Neuronal stem cell (in vitro differentiated cells): ENCODE measurements at regions not wholly inside any gene's neighbourhood (a gene's known extent, or its start where the extent isn't known, plus 50 kb on each side); places are given as distances from the start of the nearest gene placed in this dataset.

Experiments
- DNase-seq: peaks from one replicate; pipeline ENCODE4 v3.0.0-alpha.2; 2013; ENCODE audit warnings: low spot score
- H2AFZ ChIP-seq: one replicate; pipeline ENCODE4 v1.6.1; 2013; ENCODE audit warnings: mild to moderate bottlenecking, low read length, inconsistent platforms
- H2AK5ac ChIP-seq: 2 replicates; pipeline ENCODE4 v1.6.1; 2013; ENCODE audit warnings: low read depth, mild to moderate bottlenecking, inconsistent platforms, low read length, moderate library complexity, mixed read lengths
- H2BK120ac ChIP-seq: 2 replicates; pipeline ENCODE4 v1.6.1; 2013; ENCODE audit warnings: low read depth, mild to moderate bottlenecking, inconsistent platforms, low read length, moderate library complexity, mixed read lengths
- H2BK12ac ChIP-seq: one replicate; pipeline ENCODE4 v1.6.1; 2013; ENCODE audit warnings: low read length, inconsistent platforms
- H2BK15ac ChIP-seq: 2 replicates; pipeline ENCODE4 v1.6.1; 2013; ENCODE audit warnings: mild to moderate bottlenecking, low read length, inconsistent platforms, mixed read lengths
- H2BK5ac ChIP-seq: one replicate; pipeline ENCODE4 v1.6.1; 2013; ENCODE audit warnings: inconsistent platforms, mild to moderate bottlenecking, low read length, moderate library complexity
- H3K14ac ChIP-seq: one replicate; pipeline ENCODE4 v1.6.1; 2013; ENCODE audit warnings: low read length, inconsistent platforms
- H3K18ac ChIP-seq: 2 replicates; pipeline ENCODE4 v1.6.1; 2013; ENCODE audit warnings: low read length, inconsistent platforms
- H3K23ac ChIP-seq: 2 replicates; pipeline ENCODE4 v1.6.1; 2013; ENCODE audit warnings: low read depth, mild to moderate bottlenecking, mixed read lengths, low read length, inconsistent platforms; ENCODE audit not compliant: poor library complexity
- H3K27ac ChIP-seq: replicated peaks from 3 replicates; pipeline ENCODE4 v1.5.1; 2013; ENCODE audit warnings: low read length, inconsistent platforms
- H3K27me3 ChIP-seq, 3 experiments: 2 replicates each; pipeline ENCODE4 v1.6.1; 2013; ENCODE audit warnings: low read length in 3 of 3, mild to moderate bottlenecking in 2 of 3, inconsistent platforms in 1 of 3, low read depth in 1 of 3, mixed read lengths in 1 of 3, moderate library complexity in 1 of 3; ENCODE audit not compliant: control insufficient read depth in 3 of 3, insufficient read depth in 3 of 3
- H3K36me3 ChIP-seq, 2 donors: replicated peaks in 1 of 2; 2 replicates each; pipeline ENCODE4 v1.6.1; 2013; ENCODE audit warnings: low read length in 2 of 2; ENCODE audit not compliant: control insufficient read depth in 2 of 2, insufficient read depth in 2 of 2
- H3K4ac ChIP-seq: 2 replicates; pipeline ENCODE4 v1.6.1; 2013; ENCODE audit warnings: inconsistent platforms, mild to moderate bottlenecking, low read length, moderate library complexity
- H3K4me1 ChIP-seq, 2 donors: 1 replicate in 1 of 2; 2 replicates in 1 of 2; pipeline ENCODE4 v1.6.1; 2013; ENCODE audit warnings: low read length in 2 of 2, low read depth in 1 of 2; ENCODE audit not compliant: control insufficient read depth in 2 of 2, insufficient read depth in 1 of 2
- H3K4me2 ChIP-seq: one replicate; pipeline ENCODE4 v1.6.1; 2013; ENCODE audit warnings: mild to moderate bottlenecking, low read length, inconsistent platforms; ENCODE audit not compliant: insufficient read depth, poor library complexity, severe bottlenecking
- H3K4me3 ChIP-seq, 2 donors: 2 replicates each; pipeline ENCODE4 v1.5.1; 2013; ENCODE audit warnings: low read length in 2 of 2, mild to moderate bottlenecking in 2 of 2, inconsistent platforms in 1 of 2, moderate library complexity in 1 of 2
- H3K79me1 ChIP-seq: one replicate; pipeline ENCODE4 v1.6.1; 2013; ENCODE audit warnings: low read depth, mild to moderate bottlenecking, inconsistent platforms, low read length, moderate library complexity
- H3K9ac ChIP-seq: one replicate; pipeline ENCODE4 v1.6.1; 2013; ENCODE audit warnings: mild to moderate bottlenecking, low read depth, low read length, inconsistent platforms; ENCODE audit not compliant: poor library complexity
- H3K9me3 ChIP-seq, 2 donors: replicated peaks in 1 of 2; 2 replicates each; pipeline versions ENCODE3 to v1.6.1; 2013; ENCODE audit warnings: low read length in 2 of 2, mild to moderate bottlenecking in 2 of 2, inconsistent platforms in 1 of 2, low read depth in 1 of 2, mixed read lengths in 1 of 2, moderate library complexity in 1 of 2; ENCODE audit not compliant: control insufficient read depth in 2 of 2, insufficient read depth in 1 of 2
- H4K8ac ChIP-seq: one replicate; pipeline ENCODE4 v1.6.1; 2013; ENCODE audit warnings: low read depth, mild to moderate bottlenecking, inconsistent platforms, low read length, moderate library complexity
- H4K91ac ChIP-seq: one replicate; pipeline ENCODE4 v1.6.1; 2013; ENCODE audit warnings: low read length, low read depth, mild to moderate bottlenecking, inconsistent platforms; ENCODE audit not compliant: poor library complexity
- WGBS, 2 donors: extraction: QIAGEN DNeasy Blood & Tissue Kit; methylation state at CpG; one replicate each; pipeline ENCODE4 v1.1.7; 2013; ENCODE audit warnings: missing lambda C conversion rate in 2 of 2, mixed read lengths in 1 of 2; ENCODE audit not compliant: insufficient read length in 2 of 2, insufficient replicate concordance in 1 of 2; ENCODE audit errors: extremely low coverage in 2 of 2; 5-methylcytosine and 5-hydroxymethylcytosine counted together

DNA sequence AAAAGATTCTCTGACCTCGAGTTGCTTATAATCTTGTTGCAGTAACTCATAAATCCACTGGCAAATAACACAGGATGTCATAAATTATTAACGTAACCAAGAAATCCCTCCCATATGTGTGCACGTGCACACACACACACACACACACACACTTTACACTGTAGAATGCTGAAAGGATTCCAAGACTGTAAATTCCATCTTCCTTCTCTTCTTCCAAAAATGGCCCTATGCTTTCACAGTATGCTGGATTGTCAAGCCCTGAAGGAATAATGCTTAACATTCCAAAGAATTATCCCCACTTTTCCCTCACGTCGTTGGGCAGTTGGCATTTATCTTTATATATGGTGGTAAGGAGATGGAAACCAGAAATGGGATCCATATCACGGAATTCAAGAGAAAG is 117.5 kb upstream of the CRIM1 start:
- no CpG with 5 or more reads among the region's 6 CpGs for WGBS, 2 donors
- no peak overlapping the region for H3K18ac ChIP-seq
- no peak overlapping the region for H2BK5ac ChIP-seq
- H2AK5ac ChIP-seq: no peak overlapping the region
- H3K4me1 ChIP-seq: no peaks in the 10 kb centered on the region
- H3K4ac ChIP-seq: no peak overlapping the region
- no peak overlapping the region for H3K9ac ChIP-seq
- H3K9me3 ChIP-seq: no peaks in the 10 kb centered on the region
- H3K14ac ChIP-seq: no peak overlapping the region
- DNase-seq: no peak
- H3K79me1 ChIP-seq: no peaks in the 10 kb centered on the region
- no peak overlapping the region for H4K8ac ChIP-seq
- H4K91ac ChIP-seq: no peak overlapping the region
- no peak overlapping the region for H3K4me2 ChIP-seq
- no peaks in the 10 kb centered on the region for H3K36me3 ChIP-seq
- H2AFZ ChIP-seq: no peak overlapping the region
- no peak overlapping the region for H2BK15ac ChIP-seq
- H3K23ac ChIP-seq: no peak overlapping the region
- H2BK12ac ChIP-seq: no peak overlapping the region
- no peak overlapping the region for H2BK120ac ChIP-seq
- H3K27me3 ChIP-seq: no peaks in the 10 kb centered on the region
- H3K4me3 ChIP-seq: no peak overlapping the region
- no peak overlapping the region for H3K27ac ChIP-seq

DNA sequence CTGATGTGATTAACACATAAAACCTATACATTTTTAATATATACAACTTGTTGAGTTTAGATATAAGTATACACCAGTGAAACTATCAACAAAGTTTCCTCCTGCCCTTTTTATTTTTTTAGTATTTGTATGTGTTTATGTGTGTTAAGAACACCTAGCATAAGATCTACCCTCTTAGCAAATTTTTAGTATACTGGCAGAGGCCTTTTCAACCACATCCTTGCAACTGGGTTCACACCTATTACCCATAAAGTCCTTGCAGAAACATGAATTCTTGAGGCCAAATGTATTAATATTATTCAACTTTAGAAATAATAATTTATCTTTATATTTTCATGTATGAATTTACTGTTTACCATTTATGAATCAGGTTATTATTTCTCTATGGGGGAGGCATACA is 119.7 kb upstream of the CRIM1 start:
- no peak overlapping the region for H2BK15ac ChIP-seq
- H3K9ac ChIP-seq: no peak overlapping the region
- no peaks in the 10 kb centered on the region for H3K27me3 ChIP-seq
- no peaks in the 10 kb centered on the region for H3K79me1 ChIP-seq
- no peak overlapping the region for H3K14ac ChIP-seq
- no peak for DNase-seq
- H2BK120ac ChIP-seq: no peak overlapping the region
- H2AFZ ChIP-seq: no peak overlapping the region
- no peak overlapping the region for H4K91ac ChIP-seq
- H2AK5ac ChIP-seq: no peak overlapping the region
- H3K9me3 ChIP-seq: no peaks in the 10 kb centered on the region
- no peak overlapping the region for H3K27ac ChIP-seq
- no peak overlapping the region for H2BK5ac ChIP-seq
- H3K4me1 ChIP-seq: no peaks in the 10 kb centered on the region
- no peak overlapping the region for H3K4me2 ChIP-seq
- H3K4me3 ChIP-seq: no peak overlapping the region
- no peak overlapping the region for H3K23ac ChIP-seq
- H4K8ac ChIP-seq: no peak overlapping the region
- no peak overlapping the region for H3K4ac ChIP-seq
- no peak overlapping the region for H2BK12ac ChIP-seq
- no peak overlapping the region for H3K18ac ChIP-seq
- H3K36me3 ChIP-seq: no peaks in the 10 kb centered on the region

DNA sequence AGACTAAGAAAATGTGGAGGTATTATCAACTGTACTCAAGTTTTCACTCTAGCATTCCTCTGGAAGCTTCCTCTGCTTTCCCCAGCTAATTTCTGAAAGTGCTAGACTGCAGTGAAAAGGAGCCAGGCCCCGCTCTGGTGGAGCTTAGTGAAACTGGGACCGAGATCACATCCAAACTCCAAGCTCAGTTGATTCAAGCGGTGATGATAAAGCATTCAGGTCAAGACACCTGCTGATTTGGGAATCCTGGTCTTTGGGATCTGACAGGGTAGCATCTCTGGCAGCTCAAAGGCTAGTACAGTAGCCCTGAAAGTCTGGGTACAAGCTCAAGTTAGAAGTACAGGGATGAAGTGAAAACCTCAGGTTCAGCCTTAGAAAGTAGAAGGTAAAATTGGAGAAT is 120.2 kb upstream of the CRIM1 start:
- H3K9me3 ChIP-seq: no peaks in the 10 kb centered on the region
- no peak overlapping the region for H3K14ac ChIP-seq
- no peaks in the 10 kb centered on the region for H3K4me1 ChIP-seq
- no CpG with 5 or more reads among the region's 3 CpGs for WGBS, 2 donors
- H2BK5ac ChIP-seq: no peak overlapping the region
- no peaks in the 10 kb centered on the region for H3K27me3 ChIP-seq
- H3K79me1 ChIP-seq: no peaks in the 10 kb centered on the region
- no peak overlapping the region for H2BK12ac ChIP-seq
- no peak overlapping the region for H3K4me2 ChIP-seq
- H3K9ac ChIP-seq: no peak overlapping the region
- H3K27ac ChIP-seq: no peak overlapping the region
- H4K91ac ChIP-seq: no peak overlapping the region
- H3K18ac ChIP-seq: no peak overlapping the region
- no peak overlapping the region for H2BK15ac ChIP-seq
- H3K23ac ChIP-seq: no peak overlapping the region
- no peaks in the 10 kb centered on the region for H3K36me3 ChIP-seq
- H3K4me3 ChIP-seq: no peak overlapping the region
- no peak overlapping the region for H2AFZ ChIP-seq
- no peak for DNase-seq
- H2BK120ac ChIP-seq: no peak overlapping the region
- H2AK5ac ChIP-seq: no peak overlapping the region
- H3K4ac ChIP-seq: no peak overlapping the region
- H4K8ac ChIP-seq: no peak overlapping the region

DNA sequence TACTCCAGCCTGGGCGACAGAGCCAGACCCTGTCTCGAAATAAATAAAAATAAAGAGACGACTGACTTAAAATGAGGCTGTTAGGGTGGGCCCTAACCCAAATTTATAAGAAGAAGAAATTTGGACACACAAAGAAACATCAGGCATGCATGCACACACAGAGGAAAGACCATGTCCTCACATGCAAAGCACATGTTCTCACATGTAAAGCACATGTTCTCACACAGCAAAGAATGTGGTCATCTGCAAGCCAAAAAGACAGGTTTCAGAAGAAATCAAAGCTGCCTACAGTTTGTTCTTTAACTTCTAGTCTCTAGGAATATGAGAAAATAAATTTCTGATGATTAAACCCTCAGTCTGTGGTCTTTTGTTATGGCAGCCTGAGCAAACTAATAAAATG is 132.3 kb upstream of the CRIM1 start:
- Histone ChIP-seq H3K36me3 (no peaks in the 10 kb centered on the region), H3K27me3 (no peaks in the 10 kb centered on the region), H3K9me3 (no peaks in the 10 kb centered on the region), H2BK15ac (no peak overlapping the region), H4K91ac (no peak overlapping the region), H2AFZ (no peak overlapping the region), H2BK120ac (no peak overlapping the region), H3K23ac (no peak overlapping the region), H3K79me1 (no peaks in the 10 kb centered on the region), H3K14ac (no peak overlapping the region), H2AK5ac (no peak overlapping the region), H2BK12ac (no peak overlapping the region), H3K4ac (no peak overlapping the region), H3K4me1 (no peaks in the 10 kb centered on the region), H2BK5ac (no peak overlapping the region), H3K4me3 (no peak overlapping the region), H3K9ac (no peak overlapping the region), H3K18ac (no peak overlapping the region), H4K8ac (no peak overlapping the region), H3K27ac (no peak overlapping the region), H3K4me2 (no peak overlapping the region)
- no peak for DNase-seq
- WGBS, 2 donors: no CpG with 5 or more reads among the region's 3 CpGs
